IgD-negative memory B cell (primary cell): ENCODE measurements at regions not wholly inside any gene's neighbourhood (a gene's known extent, or its start where the extent isn't known, plus 50 kb on each side); places are given as distances from the start of the nearest gene placed in this dataset.
"Not testable (repeated sequence)": the region's sequence is repeated elsewhere in the genome, so short reads cannot be mapped to it uniquely, and the experiment has no call there.

Experiments used
- H3K27ac Mint-ChIP-seq, 3 donors: one replicate each; pipeline ENCODE4 v1.8.0; 2020 to 2022; ENCODE audit warnings: mild to moderate bottlenecking in 3 of 3, mixed read lengths in 3 of 3, moderate library complexity in 1 of 3
- H3K27me3 Mint-ChIP-seq: one replicate; pipeline ENCODE4 v1.8.0; 2021; ENCODE audit warnings: mixed read lengths
- H3K36me3 Mint-ChIP-seq: one replicate; pipeline ENCODE4 v1.8.0; 2020; ENCODE audit warnings: mild to moderate bottlenecking, mixed read lengths
- H3K4me1 Mint-ChIP-seq, 3 donors: one replicate each; pipeline ENCODE4 v1.8.0; 2020 to 2022; ENCODE audit warnings: mixed read lengths in 3 of 3, mild to moderate bottlenecking in 1 of 3
- H3K4me3 Mint-ChIP-seq, 4 donors: one replicate each; pipeline ENCODE4 v1.8.0; 2020 to 2022; ENCODE audit warnings: mild to moderate bottlenecking in 4 of 4, mixed read lengths in 4 of 4, moderate library complexity in 3 of 4
- H3K9me3 Mint-ChIP-seq, 3 donors: one replicate each; pipeline ENCODE4 v1.8.0; 2020 to 2021; ENCODE audit warnings: mixed read lengths in 3 of 3, mild to moderate bottlenecking in 1 of 3

GRCh38 chr6:141808662-141809061, 324.1 kb upstream of the GJE1 start:
- Mint-ChIP-seq H3K4me3 (no peak overlapping the region), H3K27me3 (no peaks in the 10 kb centered on the region), H3K27ac (no peak overlapping the region), H3K36me3 (no peaks in the 10 kb centered on the region), H3K4me1 (no peaks in the 10 kb centered on the region), H3K9me3 (peaks cover 0 to 1% (median 0%) of the 10 kb centered on the region in 3 donors)

GRCh38 chr6:141800973-141801372, 331.8 kb upstream of the GJE1 start:
- not testable (repeated sequence) for H3K27ac Mint-ChIP-seq, H3K27me3 Mint-ChIP-seq, H3K4me3 Mint-ChIP-seq, H3K4me1 Mint-ChIP-seq, H3K36me3 Mint-ChIP-seq
- peaks cover 0 to 19% (median 2%) of the 10 kb centered on the region in 3 donors for H3K9me3 Mint-ChIP-seq

- no peak overlapping the region for H3K4me3 Mint-ChIP-seq
- H3K27ac Mint-ChIP-seq, result no peak overlapping the region
- peaks cover 2 to 3% (median 2%) of the 10 kb centered on the region in 3 donors for H3K9me3 Mint-ChIP-seq
- no peaks in the 10 kb centered on the region for H3K36me3 Mint-ChIP-seq
- no peaks in the 10 kb centered on the region for H3K4me1 Mint-ChIP-seq
- H3K27me3 Mint-ChIP-seq, result no peaks in the 10 kb centered on the region
These were observed 341.8 kb upstream of the GJE1 start for GRCh38 chr6:141790921-141791320.

- H3K36me3 Mint-ChIP-seq, result no peaks in the 10 kb centered on the region
- H3K27me3 Mint-ChIP-seq, result no peaks in the 10 kb centered on the region
- no peak overlapping the region for H3K27ac Mint-ChIP-seq
- no peaks in the 10 kb centered on the region for H3K4me1 Mint-ChIP-seq
- no peaks in the 10 kb centered on the region for H3K9me3 Mint-ChIP-seq
- no peak overlapping the region for H3K4me3 Mint-ChIP-seq
These were observed 344.6 kb upstream of the GJE1 start for GRCh38 chr6:141788096-141788495.

- no peak overlapping the region for H3K4me3 Mint-ChIP-seq
- no peaks in the 10 kb centered on the region for H3K4me1 Mint-ChIP-seq
- no peaks in the 10 kb centered on the region for H3K36me3 Mint-ChIP-seq
- no peak overlapping the region for H3K27ac Mint-ChIP-seq
- H3K9me3 Mint-ChIP-seq, result no peaks in the 10 kb centered on the region
- H3K27me3 Mint-ChIP-seq, result no peaks in the 10 kb centered on the region
These were observed 349.1 kb upstream of the GJE1 start for GRCh38 chr6:141783585-141783984.

GRCh38 chr6:141780296-141780695, 352.4 kb upstream of the GJE1 start:
- H3K36me3 Mint-ChIP-seq, result no peaks in the 10 kb centered on the region
- no peak overlapping the region for H3K4me3 Mint-ChIP-seq
- H3K27ac Mint-ChIP-seq, result no peak overlapping the region
- H3K4me1 Mint-ChIP-seq, result no peaks in the 10 kb centered on the region
- no peaks in the 10 kb centered on the region for H3K27me3 Mint-ChIP-seq
- peaks cover 0 to 3% (median 0%) of the 10 kb centered on the region in 3 donors for H3K9me3 Mint-ChIP-seq

- Mint-ChIP-seq H3K27me3 (no peaks in the 10 kb centered on the region), H3K27ac (no peak overlapping the region), H3K4me1 (no peaks in the 10 kb centered on the region), H3K9me3 (peaks cover 0 to 3% (median 0%) of the 10 kb centered on the region in 3 donors), H3K36me3 (no peaks in the 10 kb centered on the region), H3K4me3 (no peak overlapping the region)
These were observed 368.3 kb upstream of the GJE1 start for GRCh38 chr6:141764388-141764787.

- Mint-ChIP-seq H3K9me3 (peaks cover 0 to 2% (median 0%) of the 10 kb centered on the region in 3 donors), H3K27ac (no peak overlapping the region), H3K27me3 (no peaks in the 10 kb centered on the region), H3K36me3 (no peaks in the 10 kb centered on the region), H3K4me1 (no peaks in the 10 kb centered on the region), H3K4me3 (no peak overlapping the region)
These were observed 374.3 kb upstream of the GJE1 start for GRCh38 chr6:141758430-141758829.

GRCh38 chr6:141753180-141753579, 379.5 kb upstream of the GJE1 start:
- H3K27me3 Mint-ChIP-seq, result no peaks in the 10 kb centered on the region
- no peaks in the 10 kb centered on the region for H3K36me3 Mint-ChIP-seq
- H3K4me1 Mint-ChIP-seq, result no peaks in the 10 kb centered on the region
- peaks cover 0 to 3% (median 0%) of the 10 kb centered on the region in 3 donors for H3K9me3 Mint-ChIP-seq
- no peak overlapping the region for H3K27ac Mint-ChIP-seq
- H3K4me3 Mint-ChIP-seq, result no peak overlapping the region

GRCh38 chr6:141752677-141753076, 380.0 kb upstream of the GJE1 start:
- Mint-ChIP-seq H3K27ac (no peak overlapping the region), H3K4me1 (no peaks in the 10 kb centered on the region)

GRCh38 chr6:141746324-141746723, 386.4 kb upstream of the GJE1 start:
- H3K27me3 Mint-ChIP-seq, H3K4me1 Mint-ChIP-seq, H3K4me3 Mint-ChIP-seq, H3K9me3 Mint-ChIP-seq, H3K27ac Mint-ChIP-seq, H3K36me3 Mint-ChIP-seq: not testable (repeated sequence)

More at GRCh38 chr6:141752677-141753076, 380.0 kb upstream of the GJE1 start:
- no peaks in the 10 kb centered on the region for H3K36me3 Mint-ChIP-seq
- H3K4me3 Mint-ChIP-seq, result no peak overlapping the region
- H3K27me3 Mint-ChIP-seq, result no peaks in the 10 kb centered on the region
- peaks cover 0 to 3% (median 2%) of the 10 kb centered on the region in 3 donors for H3K9me3 Mint-ChIP-seq

GRCh38 chr6:141744971-141745370, 387.8 kb upstream of the GJE1 start:
- H3K9me3 Mint-ChIP-seq, result peaks cover 0 to 6% (median 0%) of the 10 kb centered on the region in 3 donors
- H3K27ac Mint-ChIP-seq, result no peak overlapping the region
- no peak overlapping the region for H3K4me3 Mint-ChIP-seq
- H3K27me3 Mint-ChIP-seq, result no peaks in the 10 kb centered on the region
- no peaks in the 10 kb centered on the region for H3K4me1 Mint-ChIP-seq
- no peaks in the 10 kb centered on the region for H3K36me3 Mint-ChIP-seq

GRCh38 chr6:141744194-141744925, 388.4 kb upstream of the GJE1 start:
- H3K27ac Mint-ChIP-seq, result no peak overlapping the region
- no peaks in the 10 kb centered on the region for H3K36me3 Mint-ChIP-seq
- H3K4me1 Mint-ChIP-seq, result no peaks in the 10 kb centered on the region
- no peak overlapping the region for H3K4me3 Mint-ChIP-seq
- no peaks in the 10 kb centered on the region for H3K27me3 Mint-ChIP-seq
- H3K9me3 Mint-ChIP-seq, result peaks cover 0 to 6% (median 0%) of the 10 kb centered on the region in 3 donors

GRCh38 chr6:141736104-141736503, 396.6 kb upstream of the GJE1 start:
- Mint-ChIP-seq H3K9me3 (peaks cover 0 to 4% (median 0%) of the 10 kb centered on the region in 3 donors), H3K27me3 (no peaks in the 10 kb centered on the region), H3K4me1 (peaks cover 0 to 1% (median 0%) of the 10 kb centered on the region in 3 donors), H3K36me3 (no peaks in the 10 kb centered on the region), H3K4me3 (no peak overlapping the region), H3K27ac (no peak overlapping the region)

GRCh38 chr6:141735126-141735525, 397.6 kb upstream of the GJE1 start:
- Mint-ChIP-seq H3K27me3 (no peaks in the 10 kb centered on the region), H3K36me3 (no peaks in the 10 kb centered on the region), H3K9me3 (no peaks in the 10 kb centered on the region), H3K27ac (no peak overlapping the region), H3K4me3 (no peak overlapping the region), H3K4me1 (peaks cover 0 to 1% (median 0%) of the 10 kb centered on the region in 3 donors)

- no peaks in the 10 kb centered on the region for H3K9me3 Mint-ChIP-seq
- H3K36me3 Mint-ChIP-seq, result no peaks in the 10 kb centered on the region
- H3K27ac Mint-ChIP-seq, result no peak overlapping the region
- H3K4me3 Mint-ChIP-seq, result no peak overlapping the region
- no peaks in the 10 kb centered on the region for H3K27me3 Mint-ChIP-seq
- peaks cover 0 to 1% (median 0%) of the 10 kb centered on the region in 3 donors for H3K4me1 Mint-ChIP-seq
These were observed 398.5 kb upstream of the GJE1 start for GRCh38 chr6:141734071-141734840.
